ENCODE measurements at regions not wholly inside any gene's neighbourhood (a gene's known extent, or its start where the extent isn't known, plus 50 kb on each side); places are given as distances from the start of the nearest gene placed in this dataset.

DNA sequence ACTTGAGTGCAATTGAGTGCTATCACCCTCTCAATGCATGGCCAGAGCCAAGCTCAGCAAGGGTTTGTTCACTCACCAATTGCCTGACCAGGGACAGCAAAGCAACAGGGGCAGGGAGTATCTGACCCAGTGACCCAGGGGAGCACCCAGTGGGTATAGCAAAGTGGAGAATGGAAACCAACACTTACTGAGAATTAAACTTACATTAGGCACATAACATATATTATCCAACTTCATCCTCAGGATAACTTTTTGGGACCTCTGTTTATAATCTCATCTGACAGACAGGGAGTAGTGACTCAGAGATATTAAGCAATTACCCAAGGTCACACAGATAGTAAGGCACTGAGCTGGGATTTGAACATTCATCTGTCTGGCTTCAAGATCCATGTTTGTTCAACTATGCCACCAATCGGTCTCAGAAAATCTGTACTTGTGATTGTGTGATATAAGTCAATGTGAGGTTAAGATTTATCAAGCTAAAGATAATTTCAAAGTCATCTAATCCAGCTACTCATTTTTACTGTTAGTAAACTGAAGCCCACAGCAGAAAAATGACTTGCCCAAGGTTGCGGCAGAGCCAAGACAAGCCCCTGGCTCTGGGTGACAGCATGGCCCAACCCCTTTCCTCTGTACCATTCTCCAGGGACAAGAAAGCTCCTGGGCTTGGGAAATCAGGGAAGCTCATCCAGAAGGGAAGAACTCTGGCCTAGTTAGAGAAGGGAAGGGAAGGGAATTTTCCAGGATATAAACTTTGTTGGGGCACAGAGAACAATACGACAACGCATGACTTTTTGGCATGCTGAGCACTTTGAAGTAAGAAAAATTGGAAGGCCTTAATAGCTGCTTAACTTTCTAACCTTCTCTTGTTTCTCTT, 138.0 kb upstream of the SMAD3 start:
- H3K4me2 ChIP-seq (ENCODE audit: low read length), result no peak overlapping the region
- H3K27ac ChIP-seq (ENCODE audit: low read depth, low read length), result no peak overlapping the region
- no peak for TF ChIP-seq SIN3A (IDR thresholded peaks at IDR 0.05; ENCODE audit: low read depth)
- no peak for TF ChIP-seq TCF7L2 (IDR thresholded peaks at IDR 0.05; ENCODE audit: borderline replicate concordance, extremely low read depth, insufficient read depth, insufficient read length)
- TF ChIP-seq, protein P1, sequence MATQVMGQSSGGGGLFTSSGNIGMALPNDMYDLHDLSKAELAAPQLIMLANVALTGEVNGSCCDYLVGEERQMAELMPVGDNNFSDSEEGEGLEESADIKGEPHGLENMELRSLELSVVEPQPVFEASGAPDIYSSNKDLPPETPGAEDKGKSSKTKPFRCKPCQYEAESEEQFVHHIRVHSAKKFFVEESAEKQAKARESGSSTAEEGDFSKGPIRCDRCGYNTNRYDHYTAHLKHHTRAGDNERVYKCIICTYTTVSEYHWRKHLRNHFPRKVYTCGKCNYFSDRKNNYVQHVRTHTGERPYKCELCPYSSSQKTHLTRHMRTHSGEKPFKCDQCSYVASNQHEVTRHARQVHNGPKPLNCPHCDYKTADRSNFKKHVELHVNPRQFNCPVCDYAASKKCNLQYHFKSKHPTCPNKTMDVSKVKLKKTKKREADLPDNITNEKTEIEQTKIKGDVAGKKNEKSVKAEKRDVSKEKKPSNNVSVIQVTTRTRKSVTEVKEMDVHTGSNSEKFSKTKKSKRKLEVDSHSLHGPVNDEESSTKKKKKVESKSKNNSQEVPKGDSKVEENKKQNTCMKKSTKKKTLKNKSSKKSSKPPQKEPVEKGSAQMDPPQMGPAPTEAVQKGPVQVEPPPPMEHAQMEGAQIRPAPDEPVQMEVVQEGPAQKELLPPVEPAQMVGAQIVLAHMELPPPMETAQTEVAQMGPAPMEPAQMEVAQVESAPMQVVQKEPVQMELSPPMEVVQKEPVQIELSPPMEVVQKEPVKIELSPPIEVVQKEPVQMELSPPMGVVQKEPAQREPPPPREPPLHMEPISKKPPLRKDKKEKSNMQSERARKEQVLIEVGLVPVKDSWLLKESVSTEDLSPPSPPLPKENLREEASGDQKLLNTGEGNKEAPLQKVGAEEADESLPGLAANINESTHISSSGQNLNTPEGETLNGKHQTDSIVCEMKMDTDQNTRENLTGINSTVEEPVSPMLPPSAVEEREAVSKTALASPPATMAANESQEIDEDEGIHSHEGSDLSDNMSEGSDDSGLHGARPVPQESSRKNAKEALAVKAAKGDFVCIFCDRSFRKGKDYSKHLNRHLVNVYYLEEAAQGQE (IDR thresholded peaks at IDR 0.05; ENCODE audit: low read depth), result no peak
- no peak for TF ChIP-seq SRF (IDR thresholded peaks at IDR 0.05; ENCODE audit: low read depth)
- TF ChIP-seq POLR2AphosphoS5 (IDR thresholded peaks at IDR 0.05; ENCODE audit: low read depth, low read length), result no peak
- no peak for TF ChIP-seq YY1 (IDR thresholded peaks at IDR 0.05; ENCODE audit: extremely low read depth, insufficient replicate concordance, low read depth, low read length)
- no peak for TF ChIP-seq EZH2phosphoT487 (IDR thresholded peaks at IDR 0.05; ENCODE audit: borderline replicate concordance)
- TF ChIP-seq ELF1 (IDR thresholded peaks at IDR 0.05; ENCODE audit: borderline replicate concordance, low read depth), result no peak
- TF ChIP-seq, protein P2, sequence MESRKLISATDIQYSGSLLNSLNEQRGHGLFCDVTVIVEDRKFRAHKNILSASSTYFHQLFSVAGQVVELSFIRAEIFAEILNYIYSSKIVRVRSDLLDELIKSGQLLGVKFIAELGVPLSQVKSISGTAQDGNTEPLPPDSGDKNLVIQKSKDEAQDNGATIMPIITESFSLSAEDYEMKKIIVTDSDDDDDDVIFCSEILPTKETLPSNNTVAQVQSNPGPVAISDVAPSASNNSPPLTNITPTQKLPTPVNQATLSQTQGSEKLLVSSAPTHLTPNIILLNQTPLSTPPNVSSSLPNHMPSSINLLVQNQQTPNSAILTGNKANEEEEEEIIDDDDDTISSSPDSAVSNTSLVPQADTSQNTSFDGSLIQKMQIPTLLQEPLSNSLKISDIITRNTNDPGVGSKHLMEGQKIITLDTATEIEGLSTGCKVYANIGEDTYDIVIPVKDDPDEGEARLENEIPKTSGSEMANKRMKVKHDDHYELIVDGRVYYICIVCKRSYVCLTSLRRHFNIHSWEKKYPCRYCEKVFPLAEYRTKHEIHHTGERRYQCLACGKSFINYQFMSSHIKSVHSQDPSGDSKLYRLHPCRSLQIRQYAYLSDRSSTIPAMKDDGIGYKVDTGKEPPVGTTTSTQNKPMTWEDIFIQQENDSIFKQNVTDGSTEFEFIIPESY (IDR thresholded peaks at IDR 0.05; ENCODE audit: extremely low read depth, insufficient replicate concordance, low read length), result no peak
- TF ChIP-seq, protein P3, sequence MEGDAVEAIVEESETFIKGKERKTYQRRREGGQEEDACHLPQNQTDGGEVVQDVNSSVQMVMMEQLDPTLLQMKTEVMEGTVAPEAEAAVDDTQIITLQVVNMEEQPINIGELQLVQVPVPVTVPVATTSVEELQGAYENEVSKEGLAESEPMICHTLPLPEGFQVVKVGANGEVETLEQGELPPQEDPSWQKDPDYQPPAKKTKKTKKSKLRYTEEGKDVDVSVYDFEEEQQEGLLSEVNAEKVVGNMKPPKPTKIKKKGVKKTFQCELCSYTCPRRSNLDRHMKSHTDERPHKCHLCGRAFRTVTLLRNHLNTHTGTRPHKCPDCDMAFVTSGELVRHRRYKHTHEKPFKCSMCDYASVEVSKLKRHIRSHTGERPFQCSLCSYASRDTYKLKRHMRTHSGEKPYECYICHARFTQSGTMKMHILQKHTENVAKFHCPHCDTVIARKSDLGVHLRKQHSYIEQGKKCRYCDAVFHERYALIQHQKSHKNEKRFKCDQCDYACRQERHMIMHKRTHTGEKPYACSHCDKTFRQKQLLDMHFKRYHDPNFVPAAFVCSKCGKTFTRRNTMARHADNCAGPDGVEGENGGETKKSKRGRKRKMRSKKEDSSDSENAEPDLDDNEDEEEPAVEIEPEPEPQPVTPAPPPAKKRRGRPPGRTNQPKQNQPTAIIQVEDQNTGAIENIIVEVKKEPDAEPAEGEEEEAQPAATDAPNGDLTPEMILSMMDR (IDR thresholded peaks at IDR 0.05 in 2 of 3, conservative IDR thresholded peaks at IDR 0.05 in 1 of 3; ENCODE audit: borderline replicate concordance in 1 of 3, insufficient read depth in 1 of 3, low read depth in 2 of 3, low read length in 2 of 3), result no peak
- TF ChIP-seq RAD21 (IDR thresholded peaks at IDR 0.05; ENCODE audit: low read depth), result no peak
- no peak for ATAC-seq
- BruUV-seq (replicated peaks), result no TSS peak
- DNase-seq (ENCODE audit: low read depth, low spot score), result no peak
- no peaks in the 10 kb centered on the region for H3K9me3 ChIP-seq (ENCODE audit: control insufficient read depth in 1 of 2, insufficient read depth in 1 of 2, low read depth in 1 of 2, low read length in 2 of 2)
- no peaks in the 10 kb centered on the region for H3K36me3 ChIP-seq (ENCODE audit: control insufficient read depth in 1 of 2, insufficient read depth in 2 of 2, low read length in 2 of 2)
- no peak overlapping the region for H3K9ac ChIP-seq (ENCODE audit: low read length)
- H3K9me2 ChIP-seq (ENCODE audit: insufficient read depth), result no peaks in the 10 kb centered on the region
- H3K27me3 ChIP-seq (ENCODE audit: insufficient read depth, low read length), result no peaks in the 10 kb centered on the region
- H3K4me1 ChIP-seq (ENCODE audit: control insufficient read depth in 1 of 2, insufficient read depth in 2 of 2, low read length in 2 of 2), result peaks cover 24 to 37% of the 10 kb centered on the region in 2 experiments
- no peaks in the 10 kb centered on the region for H4K20me1 ChIP-seq (ENCODE audit: insufficient read depth)
- intact Hi-C loops (cut with micrococcal nuclease), result no loop called here
- POLR2A ChIA-PET, result no interaction called here
- H3K4me3 ChIP-seq (replicated peaks in 1 of 2; ENCODE audit: low read depth in 1 of 2, low read length in 2 of 2), result no peak overlapping the region
- RAD21 ChIA-PET (ENCODE audit: low non-redundant PET in 1 of 2, low total read pairs in 2 of 2, uncharacterized antibody in 2 of 2, unreplicated experiment in 2 of 2), result no interaction called here
- CTCF ChIA-PET, result interaction anchor here (0.6 kb wide), 1 partner anchor 377 kb away, joined by 3 read pairs; no protein-coding TSS in a partner anchor
- no peak overlapping the region for H2AFZ ChIP-seq (ENCODE audit: low read depth, low read length, poor library complexity, severe bottlenecking)
- H3K79me2 ChIP-seq (ENCODE audit: insufficient read depth, low read length), result no peaks in the 10 kb centered on the region
